ENCODE measurements at regions not wholly inside any gene's neighbourhood (a gene's known extent, or its start where the extent isn't known, plus 50 kb on each side); places are given as distances from the start of the nearest gene placed in this dataset.

- no peak for TF ChIP-seq BCL11A (IDR thresholded peaks at IDR 0.05; ENCODE audit: low read depth in 2 of 2, low read length in 2 of 2)
- TF ChIP-seq CTCF (IDR thresholded peaks at IDR 0.05; ENCODE audit: control extremely low read depth in 1 of 3, insufficient read depth in 1 of 3, low read depth in 1 of 3, low read length in 3 of 3): no peak
- TF ChIP-seq KDM4A (IDR thresholded peaks at IDR 0.05; ENCODE audit: low read depth, low read length, severe bottlenecking): no peak
- TF ChIP-seq BACH1 (IDR thresholded peaks at IDR 0.05; ENCODE audit: low read length): no peak
- TF ChIP-seq TBP (IDR thresholded peaks at IDR 0.05; ENCODE audit: low read depth, low read length): no peak
- no peak for TF ChIP-seq SIRT6 (IDR thresholded peaks at IDR 0.05; ENCODE audit: low read length)
These were observed 193.8 kb downstream of the TSN start (continued) for GRCh38 chr2:121949271-121949670.
